Endothelial cell of hepatic sinusoid (primary cell): ENCODE measurements at regions not wholly inside any gene's neighbourhood (a gene's known extent, or its start where the extent isn't known, plus 50 kb on each side); places are given as distances from the start of the nearest gene placed in this dataset.

Experiments
- in situ Hi-C: cut with HindIII; loops from 2 replicates; pipeline ENCODE4 v1.10.0; 2017; ENCODE audit warnings: low sequenced_read_pairs

- in situ Hi-C loops = no loop called here
Measured at GRCh38 chr4:10281996-10282395, 165.4 kb upstream of the WDR1 start.

- in situ Hi-C loops = no loop called here
Measured at GRCh38 chr4:10279261-10279660, 162.7 kb upstream of the WDR1 start.

GRCh38 chr4:10278071-10278470 is 161.5 kb upstream of the WDR1 start:
- in situ Hi-C loops = no loop called here

- in situ Hi-C loops = no loop called here
Measured at GRCh38 chr4:10276152-10276551, 159.6 kb upstream of the WDR1 start.

GRCh38 chr4:10275696-10276095 is 159.1 kb upstream of the WDR1 start:
- in situ Hi-C loops = no loop called here

- in situ Hi-C loops = no loop called here
Measured at GRCh38 chr4:10273030-10273429, 156.4 kb upstream of the WDR1 start.

GRCh38 chr4:10272511-10272910 is 155.9 kb upstream of the WDR1 start:
- in situ Hi-C loops = no loop called here

- in situ Hi-C loops = no loop called here
Measured at GRCh38 chr4:10267066-10267465, 150.5 kb upstream of the WDR1 start.

- in situ Hi-C loops = no loop called here
Measured at GRCh38 chr4:10260777-10261176, 144.2 kb upstream of the WDR1 start.

- in situ Hi-C loops = no loop called here
Measured at GRCh38 chr4:10259976-10260375, 143.4 kb upstream of the WDR1 start.

- in situ Hi-C loops = no loop called here
Measured at GRCh38 chr4:10256203-10256602, 139.6 kb upstream of the WDR1 start.

GRCh38 chr4:10253765-10254164 is 137.2 kb upstream of the WDR1 start:
- in situ Hi-C loops = no loop called here

- in situ Hi-C loops = no loop called here
Measured at GRCh38 chr4:10245751-10246150, 129.2 kb upstream of the WDR1 start.

GRCh38 chr4:10243856-10244255 is 127.3 kb upstream of the WDR1 start:
- in situ Hi-C loops = no loop called here

- in situ Hi-C loops = no loop called here
Measured at GRCh38 chr4:10240691-10241090, 124.1 kb upstream of the WDR1 start.

GRCh38 chr4:10239982-10240654 is 123.5 kb upstream of the WDR1 start:
- in situ Hi-C loops = no loop called here

- in situ Hi-C loops = no loop called here
Measured at GRCh38 chr4:10237131-10237530, 120.5 kb upstream of the WDR1 start.

- in situ Hi-C loops = no loop called here
Measured at GRCh38 chr4:10232114-10232513, 115.5 kb upstream of the WDR1 start.

GRCh38 chr4:10226756-10227155 is 110.2 kb upstream of the WDR1 start:
- in situ Hi-C loops = no loop called here

- in situ Hi-C loops = no loop called here
Measured at GRCh38 chr4:10225096-10225495, 108.5 kb upstream of the WDR1 start.

GRCh38 chr4:10223782-10224181 is 107.2 kb upstream of the WDR1 start:
- in situ Hi-C loops = no loop called here

GRCh38 chr4:10213481-10213880 is 96.9 kb upstream of the WDR1 start:
- in situ Hi-C loops = loop anchor here (10.0 kb wide), 1 partner anchor 59 kb away; no protein-coding TSS in a partner anchor

GRCh38 chr4:10212901-10213300 is 96.3 kb upstream of the WDR1 start:
- in situ Hi-C loops = loop anchor here (10.0 kb wide), 1 partner anchor 58 kb away; no protein-coding TSS in a partner anchor
